Ovary (tissue), 3 donors: ENCODE measurements at regions not wholly inside any gene's neighbourhood (a gene's known extent, or its start where the extent isn't known, plus 50 kb on each side); places are given as distances from the start of the nearest gene placed in this dataset.

Experiments used
- EP300 ChIP-seq: sonication (generic); formaldehyde crosslinking; IDR thresholded peaks from one replicate; pipeline ENCODE4 v1.6.1; 2017; ENCODE audit warnings: antibody characterized with exemption
- POLR2A ChIP-seq: fragments of 450-650 bp; IDR thresholded peaks from one replicate; pipeline ENCODE4 v1.6.1; 2017; ENCODE audit warnings: antibody characterized with exemption, mild to moderate bottlenecking, moderate library complexity
- TF ChIP-seq, protein P1 (sequence below), 3 donors: fragments of 450-650 bp in 2 of 3; fragments of 200-600 bp in 1 of 3; IDR thresholded peaks; one replicate each; pipeline versions ENCODE4 v1.5.1 to v1.8.0; 2016 to 2022; ENCODE audit warnings: antibody characterized with exemption in 3 of 3, mild to moderate bottlenecking in 1 of 3
- donor health status: DM: no; HTN: no; CAD: no.

DNA sequence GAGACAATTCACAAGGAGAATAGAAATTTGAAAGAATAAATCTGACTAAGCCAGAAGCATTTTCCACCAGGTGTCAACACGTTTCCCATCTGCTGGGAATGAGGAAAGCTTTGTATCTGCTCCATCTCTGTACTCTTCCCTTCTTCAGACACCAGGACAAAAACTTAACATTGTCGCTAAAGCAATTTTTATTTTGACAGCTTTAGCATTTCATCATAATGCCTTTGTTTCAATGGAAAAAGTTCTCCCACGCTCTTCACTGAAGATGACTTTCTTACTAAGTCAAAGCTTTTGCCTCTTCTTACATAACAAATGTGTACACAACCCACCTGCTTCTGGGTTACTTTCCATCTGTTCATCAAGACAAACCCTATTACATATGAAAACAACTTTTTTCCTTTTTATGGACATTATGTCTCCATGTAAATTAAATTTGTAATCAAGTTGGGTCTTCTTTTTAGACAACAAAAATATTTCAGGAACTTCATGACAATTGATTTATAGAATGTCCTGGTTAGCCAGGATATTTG is 141.7 kb upstream of the GUCY1A1 start:
- TF ChIP-seq, protein P1, sequence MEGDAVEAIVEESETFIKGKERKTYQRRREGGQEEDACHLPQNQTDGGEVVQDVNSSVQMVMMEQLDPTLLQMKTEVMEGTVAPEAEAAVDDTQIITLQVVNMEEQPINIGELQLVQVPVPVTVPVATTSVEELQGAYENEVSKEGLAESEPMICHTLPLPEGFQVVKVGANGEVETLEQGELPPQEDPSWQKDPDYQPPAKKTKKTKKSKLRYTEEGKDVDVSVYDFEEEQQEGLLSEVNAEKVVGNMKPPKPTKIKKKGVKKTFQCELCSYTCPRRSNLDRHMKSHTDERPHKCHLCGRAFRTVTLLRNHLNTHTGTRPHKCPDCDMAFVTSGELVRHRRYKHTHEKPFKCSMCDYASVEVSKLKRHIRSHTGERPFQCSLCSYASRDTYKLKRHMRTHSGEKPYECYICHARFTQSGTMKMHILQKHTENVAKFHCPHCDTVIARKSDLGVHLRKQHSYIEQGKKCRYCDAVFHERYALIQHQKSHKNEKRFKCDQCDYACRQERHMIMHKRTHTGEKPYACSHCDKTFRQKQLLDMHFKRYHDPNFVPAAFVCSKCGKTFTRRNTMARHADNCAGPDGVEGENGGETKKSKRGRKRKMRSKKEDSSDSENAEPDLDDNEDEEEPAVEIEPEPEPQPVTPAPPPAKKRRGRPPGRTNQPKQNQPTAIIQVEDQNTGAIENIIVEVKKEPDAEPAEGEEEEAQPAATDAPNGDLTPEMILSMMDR (IDR thresholded peaks at IDR 0.05): no peak
- no peak for TF ChIP-seq POLR2A
- no peak for TF ChIP-seq EP300
